Body of pancreas (tissue), 4 donors: ENCODE measurements at regions not wholly inside any gene's neighbourhood (a gene's known extent, or its start where the extent isn't known, plus 50 kb on each side); places are given as distances from the start of the nearest gene placed in this dataset.
A peak's percentile ranks its signal among the peaks of the same experiment; 100 is the strongest.
"Not testable (repeated sequence)": the region's sequence is repeated elsewhere in the genome, so short reads cannot be mapped to it uniquely, and the experiment has no call there.

Source experiments
- ATAC-seq: fragments of 150-250 bp; one replicate; pipeline ENCODE4 v1.9.1; 2016
- DNase-seq, 4 donors: peaks; one replicate each; pipeline ENCODE4 v3.0.0-alpha.2; 2019
- H3K27ac ChIP-seq, 4 donors: fragments of 200-600 bp; sonication (generic); 1 replicate in 3 of 4; 2 replicates in 1 of 4; pipeline versions ENCODE4 v1.5.1 to v1.6.1; 2016 to 2019; ENCODE audit warnings: mild to moderate bottlenecking in 1 of 4, mixed read lengths in 1 of 4, moderate library complexity in 1 of 4
- H3K27me3 ChIP-seq, 2 donors: fragments of 200-600 bp; sonication (generic); one replicate each; pipeline ENCODE4 v1.6.0; 2016; ENCODE audit warnings: mild to moderate bottlenecking in 1 of 2
- H3K36me3 ChIP-seq, 2 donors: fragments of 200-600 bp; sonication (generic); replicated peaks in 1 of 2; 2 replicates each; pipeline ENCODE4 v1.5.1; 2016; ENCODE audit warnings: low read depth in 2 of 2; ENCODE audit not compliant: insufficient read depth in 1 of 2
- H3K4me1 ChIP-seq: fragments of 200-600 bp; sonication (generic); one replicate; pipeline ENCODE4 v1.6.0; 2016
- H3K4me3 ChIP-seq, 2 donors: fragments of 200-600 bp; sonication (generic); 1 replicate in 1 of 2; 2 replicates in 1 of 2; pipeline ENCODE4 v1.5.1; 2016 to 2019
- H3K9me3 ChIP-seq, 3 donors: fragments of 200-600 bp; sonication (generic); 1 replicate in 2 of 3; 2 replicates in 1 of 3; pipeline ENCODE4 v1.5.1; 2016
- CTCF ChIP-seq, 7 experiments: fragments of 450-650 bp in 4 of 7; fragments of 200-600 bp in 3 of 7; sonication (generic) in 3 of 7; IDR thresholded peaks; one replicate each; pipeline ENCODE4 v1.5.1; 2016 to 2019; ENCODE audit warnings: antibody characterized with exemption in 7 of 7
- POLR2A ChIP-seq, 3 donors: fragments of 450-650 bp; IDR thresholded peaks; one replicate each; pipeline ENCODE4 v1.6.1; 2016; ENCODE audit warnings: antibody characterized with exemption in 3 of 3, mild to moderate bottlenecking in 2 of 3
- WGBS, 2 donors: methylation state at CpG; one replicate each; pipeline ENCODE4 v1.1.5; 2017; 5-methylcytosine and 5-hydroxymethylcytosine counted together
- intact Hi-C: fragments of 100-400 bp; cut with DNase I; formaldehyde crosslinking; loops from one replicate; pipeline ENCODE4 v1.15.1; 2023

DNA sequence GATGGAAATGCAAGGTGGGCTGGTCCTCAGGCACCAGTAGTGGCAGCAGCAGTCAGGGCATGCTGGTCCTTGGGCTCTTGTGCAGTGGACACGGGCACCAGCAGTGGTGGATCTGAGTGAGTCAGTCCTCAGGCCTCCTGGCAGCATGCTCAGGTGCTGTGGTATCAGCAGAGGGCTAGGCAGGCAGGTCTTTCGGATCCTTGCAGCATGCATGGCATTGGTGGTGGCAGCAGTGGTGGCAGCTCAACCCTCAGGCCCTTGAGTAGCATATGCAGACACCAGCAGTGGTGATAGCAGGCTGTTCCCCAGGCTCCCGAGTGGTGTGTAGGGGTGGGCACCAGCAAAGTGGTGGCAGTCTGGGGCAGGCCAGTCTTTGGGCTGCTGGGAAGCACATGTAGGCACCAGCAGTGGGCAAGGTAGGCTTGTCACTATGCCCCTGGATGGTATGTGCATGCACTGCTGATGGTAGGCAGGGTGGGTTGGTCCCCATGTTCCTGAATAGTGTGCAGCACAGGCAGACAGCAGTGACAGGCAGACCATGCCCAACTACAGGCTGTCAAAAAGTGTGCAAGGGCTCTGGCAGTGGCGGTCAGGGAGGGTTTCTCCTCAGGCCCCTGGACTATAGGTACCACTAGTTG, 606.0 kb downstream of the ADCYAP1 start:
- H3K27ac ChIP-seq, result no peak overlapping the region
- no peaks in the 10 kb centered on the region for H3K27me3 ChIP-seq
- TF ChIP-seq POLR2A (IDR thresholded peaks at IDR 0.05) (no peak), CTCF (IDR thresholded peaks at IDR 0.05) (no peak)
- 74 to 79% methylated on average over 2 to 4 of the region's 4 CpGs for WGBS, 2 donors
- ATAC-seq, result no peak
- H3K4me1 ChIP-seq, result no peaks in the 10 kb centered on the region
- H3K36me3 ChIP-seq, result no peaks in the 10 kb centered on the region
- no peaks in the 10 kb centered on the region for H3K9me3 ChIP-seq
- intact Hi-C loops, result no loop called here
- no peak overlapping the region for H3K4me3 ChIP-seq
- no peak for DNase-seq

GRCh38 chr18:1511619-1512311, 607.1 kb downstream of the ADCYAP1 start:
- Histone ChIP-seq H3K4me1 (no peaks in the 10 kb centered on the region), H3K9me3 (no peaks in the 10 kb centered on the region), H3K27ac (no peak overlapping the region), H3K27me3 (no peaks in the 10 kb centered on the region), H3K4me3 (no peak overlapping the region), H3K36me3 (no peaks in the 10 kb centered on the region)
- no peak for TF ChIP-seq POLR2A (IDR thresholded peaks at IDR 0.05)
- no peak for TF ChIP-seq CTCF (IDR thresholded peaks at IDR 0.05)
- DNase-seq (no peak), ATAC-seq (no peak)
- intact Hi-C loops, result no loop called here
- WGBS, 2 donors, result 69 to 74% methylated on average over 6 to 7 of the region's 7 CpGs

DNA sequence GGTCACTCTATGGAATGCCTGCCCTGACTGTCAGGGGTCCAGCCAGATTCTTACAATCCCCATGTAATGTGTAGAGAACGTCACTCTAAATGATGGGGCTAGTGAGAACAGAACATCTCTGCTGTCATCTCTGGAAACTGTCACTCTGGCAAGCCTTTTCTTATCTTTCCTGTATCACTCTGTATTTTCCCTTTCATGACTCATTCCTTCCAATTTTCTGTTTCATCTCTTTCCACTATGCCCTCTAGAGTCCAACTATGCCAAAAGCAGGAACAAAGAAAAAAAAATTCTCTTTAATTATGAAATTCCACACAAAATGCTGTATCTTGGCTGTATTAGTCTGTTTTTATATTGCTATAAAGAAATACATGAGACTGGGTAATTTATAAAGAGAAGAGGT, 608.8 kb downstream of the ADCYAP1 start:
- ATAC-seq (no peak), DNase-seq (no peak)
- 47 to 52% methylated on average over 1 of the region's 1 CpG for WGBS, 2 donors
- TF ChIP-seq CTCF (IDR thresholded peaks at IDR 0.05) (peak in 1 of 7 experiments; percentile 8), POLR2A (IDR thresholded peaks at IDR 0.05) (no peak)
- no peaks in the 10 kb centered on the region for H3K27me3 ChIP-seq
- no peaks in the 10 kb centered on the region for H3K36me3 ChIP-seq
- H3K9me3 ChIP-seq, result no peaks in the 10 kb centered on the region
- no peak overlapping the region for H3K27ac ChIP-seq
- no peak overlapping the region for H3K4me3 ChIP-seq
- intact Hi-C loops, result no loop called here
- no peaks in the 10 kb centered on the region for H3K4me1 ChIP-seq

DNA sequence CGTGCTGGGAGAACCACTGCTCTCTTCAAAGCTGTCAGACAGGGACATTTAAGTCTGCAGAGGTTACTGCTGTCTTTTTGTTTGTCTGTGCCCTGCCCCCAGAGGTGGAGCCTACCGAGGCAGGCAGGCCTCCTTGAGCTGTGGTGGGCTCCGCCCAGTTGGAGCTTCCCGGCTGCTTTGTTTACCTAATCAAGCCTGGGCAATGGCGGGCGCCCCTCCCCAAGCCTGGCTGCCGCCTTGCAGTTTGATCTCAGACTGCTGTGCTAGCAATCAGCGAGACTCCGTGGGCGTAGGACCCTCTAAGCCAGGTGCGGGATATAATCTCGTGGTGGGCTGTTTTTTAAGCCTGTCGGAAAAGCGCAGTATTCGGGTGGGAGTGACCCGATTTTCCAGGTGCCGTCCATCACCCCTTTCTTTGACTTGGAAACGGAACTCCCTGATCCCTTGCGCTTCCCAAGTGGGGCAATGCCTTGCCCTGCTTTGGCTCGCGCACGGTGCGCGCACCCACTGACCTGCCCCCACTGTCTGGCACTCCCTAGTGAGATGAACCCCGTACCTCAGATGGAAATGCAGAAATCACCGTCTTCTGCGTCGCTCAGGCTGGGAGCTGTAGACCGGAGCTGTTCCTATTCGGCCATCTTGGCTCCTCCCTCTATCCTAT, 617.0 kb downstream of the ADCYAP1 start:
- H3K27me3 ChIP-seq, H3K36me3 ChIP-seq, intact Hi-C loops, H3K4me1 ChIP-seq, DNase-seq, H3K27ac ChIP-seq, H3K4me3 ChIP-seq, ATAC-seq, H3K9me3 ChIP-seq: not testable (repeated sequence)
- 78 to 83% methylated on average over 27 to 28 of the region's 30 CpGs for WGBS, 2 donors

DNA sequence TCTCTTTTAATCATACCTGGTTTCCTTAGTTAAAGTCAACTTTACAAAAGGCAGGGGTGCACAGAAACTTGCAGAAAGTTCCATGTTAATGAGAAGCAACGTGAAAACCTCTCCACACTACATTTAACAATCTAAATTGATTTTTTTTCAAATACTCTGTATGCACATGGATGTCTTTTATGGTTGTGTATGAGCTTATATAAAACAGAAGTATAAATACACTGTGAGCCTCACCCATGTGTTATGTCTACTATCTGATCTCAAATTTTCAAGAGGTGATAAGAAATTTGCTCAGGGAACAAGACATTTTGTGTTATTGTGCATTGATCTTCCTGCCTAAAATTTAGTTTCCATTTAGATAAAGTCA, 617.6 kb downstream of the ADCYAP1 start:
- Histone ChIP-seq H3K36me3 (no peaks in the 10 kb centered on the region), H3K4me3 (no peak overlapping the region), H3K27ac (no peak overlapping the region), H3K4me1 (no peaks in the 10 kb centered on the region), H3K27me3 (no peaks in the 10 kb centered on the region), H3K9me3 (no peaks in the 10 kb centered on the region)
- DNase-seq (no peak), ATAC-seq (no peak)
- 44 to 67% methylated on average over 1 of the region's 1 CpG for WGBS, 2 donors
- no peak for TF ChIP-seq POLR2A (IDR thresholded peaks at IDR 0.05)
- no peak for TF ChIP-seq CTCF (IDR thresholded peaks at IDR 0.05)
- intact Hi-C loops, result no loop called here
